ENCODE measurements at regions not wholly inside any gene's neighbourhood (a gene's known extent, or its start where the extent isn't known, plus 50 kb on each side); places are given as distances from the start of the nearest gene placed in this dataset.

DNA sequence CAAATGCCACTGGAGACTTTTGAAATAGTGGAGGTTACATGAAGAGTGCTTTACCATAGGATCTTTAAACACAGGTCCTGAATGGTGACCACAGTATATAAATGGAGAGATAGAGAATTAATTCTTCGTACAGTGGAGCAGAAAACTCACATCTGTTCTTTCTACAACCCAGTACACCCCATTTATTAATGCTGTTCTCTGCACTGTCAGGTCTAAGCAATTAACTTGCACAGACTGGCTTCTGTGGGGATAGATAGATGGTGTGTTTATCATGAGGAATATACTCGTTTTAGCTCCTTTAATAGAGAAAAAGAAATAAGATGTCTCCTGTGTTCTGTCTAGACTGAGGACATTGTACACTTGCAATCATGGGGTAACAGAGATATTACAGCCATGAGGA, 494.3 kb downstream of the TRHDE start:
- TF ChIP-seq, protein P1, sequence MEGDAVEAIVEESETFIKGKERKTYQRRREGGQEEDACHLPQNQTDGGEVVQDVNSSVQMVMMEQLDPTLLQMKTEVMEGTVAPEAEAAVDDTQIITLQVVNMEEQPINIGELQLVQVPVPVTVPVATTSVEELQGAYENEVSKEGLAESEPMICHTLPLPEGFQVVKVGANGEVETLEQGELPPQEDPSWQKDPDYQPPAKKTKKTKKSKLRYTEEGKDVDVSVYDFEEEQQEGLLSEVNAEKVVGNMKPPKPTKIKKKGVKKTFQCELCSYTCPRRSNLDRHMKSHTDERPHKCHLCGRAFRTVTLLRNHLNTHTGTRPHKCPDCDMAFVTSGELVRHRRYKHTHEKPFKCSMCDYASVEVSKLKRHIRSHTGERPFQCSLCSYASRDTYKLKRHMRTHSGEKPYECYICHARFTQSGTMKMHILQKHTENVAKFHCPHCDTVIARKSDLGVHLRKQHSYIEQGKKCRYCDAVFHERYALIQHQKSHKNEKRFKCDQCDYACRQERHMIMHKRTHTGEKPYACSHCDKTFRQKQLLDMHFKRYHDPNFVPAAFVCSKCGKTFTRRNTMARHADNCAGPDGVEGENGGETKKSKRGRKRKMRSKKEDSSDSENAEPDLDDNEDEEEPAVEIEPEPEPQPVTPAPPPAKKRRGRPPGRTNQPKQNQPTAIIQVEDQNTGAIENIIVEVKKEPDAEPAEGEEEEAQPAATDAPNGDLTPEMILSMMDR (IDR thresholded peaks at IDR 0.05): no peak
- TF ChIP-seq POLR2A (IDR thresholded peaks at IDR 0.05) (no peak), POLR2AphosphoS5 (IDR thresholded peaks at IDR 0.05) (no peak), EP300 (IDR thresholded peaks at IDR 0.05) (no peak)
